GM18907 (cell line): ENCODE measurements at regions not wholly inside any gene's neighbourhood (a gene's known extent, or its start where the extent isn't known, plus 50 kb on each side); places are given as distances from the start of the nearest gene placed in this dataset.

ENCODE experiments used
- ATAC-seq: cut with Tn5 transposase; IDR thresholded peaks from one replicate; pipeline ENCODE4 v1.9.1; 2021; ENCODE audit warnings: mild to moderate bottlenecking, moderate library complexity; ENCODE audit not compliant: unreplicated experiment

DNA sequence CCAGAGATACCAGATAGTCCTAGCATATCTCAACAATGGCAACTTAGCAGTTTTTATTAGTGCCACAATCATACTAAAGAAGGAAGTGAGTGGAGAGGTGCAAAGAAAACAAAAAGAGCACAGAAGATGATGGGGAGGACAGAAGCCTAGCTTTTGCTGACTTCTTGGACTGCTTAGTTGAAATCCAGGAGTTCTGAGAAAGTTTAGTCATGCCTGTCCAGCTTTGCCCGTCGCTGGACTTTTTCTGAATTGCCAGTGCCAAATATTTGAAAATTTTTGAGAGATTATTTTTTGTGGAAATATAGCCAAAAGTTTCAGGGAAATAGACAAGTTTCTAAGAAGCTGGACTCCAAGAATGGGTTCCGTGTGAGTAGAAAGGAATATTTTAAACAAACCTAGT is 558.7 kb upstream of the TNP1 start:
- no peak for ATAC-seq

DNA sequence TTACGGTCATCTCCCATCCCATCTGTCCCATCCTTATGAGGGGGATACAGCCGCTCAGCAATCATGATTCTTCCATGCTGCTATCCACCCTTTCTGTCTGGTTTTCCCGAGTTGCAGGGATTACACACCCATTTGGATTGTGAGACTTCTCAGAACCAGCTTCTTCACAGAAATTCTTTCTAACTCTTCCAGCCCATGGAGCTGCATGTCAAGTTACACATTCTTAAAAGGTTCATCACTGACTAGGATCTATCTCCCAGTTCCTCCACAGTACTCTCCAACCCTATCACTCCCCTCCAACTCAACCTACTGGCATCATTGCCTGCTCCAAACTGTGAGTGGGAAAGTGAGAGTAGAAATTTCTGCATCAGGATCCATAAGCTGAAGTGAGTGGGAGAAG is 558.2 kb upstream of the TNP1 start:
- ATAC-seq = no peak

DNA sequence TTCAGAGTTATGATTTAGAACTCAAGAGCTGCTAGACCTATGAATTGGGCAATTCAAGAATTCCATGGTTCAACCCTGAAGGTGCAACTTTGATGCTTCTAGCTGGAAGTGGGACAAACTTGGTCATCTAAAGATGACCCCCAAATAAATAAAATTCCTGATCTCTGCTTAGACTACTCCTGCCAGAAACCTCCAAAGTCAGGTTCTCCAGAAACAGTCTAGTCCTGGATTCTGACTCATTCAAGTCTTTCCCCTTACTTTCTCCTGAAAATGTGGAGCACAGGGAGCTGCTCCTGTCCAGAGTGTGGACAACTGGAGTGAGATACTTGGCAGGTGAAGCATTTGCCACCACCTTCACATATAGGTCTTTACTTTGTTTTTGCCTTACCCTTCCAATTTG is 557.7 kb upstream of the TNP1 start:
- ATAC-seq = no peak

DNA sequence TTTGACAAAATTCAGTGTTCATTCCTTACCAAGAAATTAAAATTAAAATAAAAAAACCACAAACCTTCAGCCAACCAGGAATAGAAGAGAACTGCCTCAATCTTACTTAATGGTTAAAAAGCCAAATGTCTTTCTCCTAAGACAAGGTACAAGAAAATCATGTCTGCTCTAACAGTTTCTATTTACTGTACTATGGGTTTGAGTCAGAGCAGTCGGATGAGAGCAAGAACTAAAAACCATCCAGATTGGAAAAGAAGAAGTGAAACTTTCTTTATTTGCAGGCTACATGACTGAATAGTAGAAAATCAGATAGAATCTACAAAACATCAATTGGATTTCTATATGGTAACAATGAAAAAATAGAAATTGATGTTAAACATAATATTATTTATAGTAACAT is 555.5 kb upstream of the TNP1 start:
- ATAC-seq = peak; percentile 87

DNA sequence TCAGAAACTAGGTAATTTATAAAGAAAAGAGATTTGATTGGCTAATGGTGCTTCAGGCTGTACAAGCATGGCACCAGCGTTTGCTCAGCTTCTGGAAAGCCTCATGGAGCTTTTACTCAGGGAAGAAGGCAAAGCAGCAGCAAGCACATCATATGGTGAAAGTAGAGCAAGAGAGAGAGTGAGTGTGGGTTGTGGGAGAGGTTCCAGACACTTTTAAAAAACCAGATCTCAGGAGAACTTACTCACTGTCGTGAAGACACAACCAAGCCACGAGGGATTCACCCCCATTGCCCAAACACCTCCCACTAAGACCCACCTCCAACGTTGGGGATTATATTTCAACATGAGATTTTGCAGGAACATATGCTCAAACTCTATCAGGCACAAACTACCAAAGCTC is 554.6 kb upstream of the TNP1 start:
- ATAC-seq = no peak

DNA sequence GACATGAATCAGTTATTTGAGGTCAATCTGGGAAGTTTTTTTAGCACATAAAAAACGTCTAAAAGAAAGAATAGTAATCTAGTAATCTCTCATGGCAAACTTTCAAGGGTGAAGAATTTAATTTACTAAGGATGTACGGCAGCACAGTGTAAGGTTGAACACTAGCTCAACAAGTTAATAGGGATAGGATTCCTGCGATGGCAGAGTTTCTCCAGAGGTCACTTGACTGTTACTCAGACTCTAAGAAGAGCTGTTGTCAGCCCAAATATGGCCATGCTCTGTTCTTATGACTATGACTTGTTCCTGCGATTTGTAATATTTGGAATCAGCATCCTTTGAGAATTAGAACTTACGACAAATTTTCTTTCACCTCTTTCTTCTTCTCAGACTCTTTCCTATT is 553.3 kb upstream of the TNP1 start:
- no peak for ATAC-seq

DNA sequence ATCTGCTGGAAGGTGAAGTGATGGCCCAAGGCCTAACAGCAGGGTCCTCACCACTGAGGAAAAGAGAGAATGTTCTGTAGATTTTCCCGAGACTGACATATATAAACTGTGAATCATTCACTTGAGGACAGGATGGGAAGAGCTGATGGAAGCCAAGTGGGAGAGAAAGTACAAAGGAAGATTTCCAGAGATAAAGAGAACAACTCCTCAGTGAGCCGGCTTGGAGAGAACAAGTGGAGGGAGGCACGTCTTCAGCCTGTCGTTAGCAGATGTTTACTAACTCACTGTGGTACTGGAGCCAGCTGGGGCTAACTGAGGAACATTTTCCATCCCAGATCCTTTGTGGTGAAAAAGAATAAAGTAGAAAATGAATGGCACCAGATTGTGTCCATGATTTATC is 552.9 kb upstream of the TNP1 start:
- ATAC-seq = no peak

DNA sequence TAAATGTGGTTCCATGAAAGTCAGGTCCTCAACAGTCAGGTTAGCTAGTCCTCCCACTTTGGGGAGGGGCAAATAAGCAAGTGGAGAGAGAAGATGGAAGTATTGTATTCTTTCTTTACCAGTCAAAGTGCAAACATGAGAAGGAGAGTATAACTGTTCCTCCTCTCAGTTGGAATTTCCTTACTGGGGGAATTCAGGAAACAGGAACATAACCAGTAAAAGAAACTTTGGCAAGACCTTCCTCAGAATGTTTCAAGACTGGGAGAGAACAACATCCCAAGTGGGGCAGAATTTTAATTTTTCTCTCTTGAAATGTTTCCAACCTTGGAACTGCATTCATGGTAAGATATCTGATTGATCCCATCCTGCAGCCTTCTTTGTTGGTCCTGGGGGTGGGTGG is 552.4 kb upstream of the TNP1 start:
- ATAC-seq = no peak

DNA sequence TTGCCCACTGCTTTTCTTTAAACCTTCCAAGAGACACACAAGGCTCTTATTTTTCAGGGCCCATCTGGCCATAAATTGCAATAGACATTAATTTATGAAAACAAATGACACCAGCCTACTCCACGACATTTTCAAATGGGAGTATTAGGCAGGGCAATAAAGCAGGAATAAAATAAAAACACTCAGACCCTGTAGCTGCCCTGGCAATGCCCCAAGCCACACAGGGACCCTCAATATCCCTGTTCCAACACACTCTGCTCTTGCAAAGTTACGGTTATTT is 550.8 kb upstream of the TNP1 start:
- no peak for ATAC-seq

DNA sequence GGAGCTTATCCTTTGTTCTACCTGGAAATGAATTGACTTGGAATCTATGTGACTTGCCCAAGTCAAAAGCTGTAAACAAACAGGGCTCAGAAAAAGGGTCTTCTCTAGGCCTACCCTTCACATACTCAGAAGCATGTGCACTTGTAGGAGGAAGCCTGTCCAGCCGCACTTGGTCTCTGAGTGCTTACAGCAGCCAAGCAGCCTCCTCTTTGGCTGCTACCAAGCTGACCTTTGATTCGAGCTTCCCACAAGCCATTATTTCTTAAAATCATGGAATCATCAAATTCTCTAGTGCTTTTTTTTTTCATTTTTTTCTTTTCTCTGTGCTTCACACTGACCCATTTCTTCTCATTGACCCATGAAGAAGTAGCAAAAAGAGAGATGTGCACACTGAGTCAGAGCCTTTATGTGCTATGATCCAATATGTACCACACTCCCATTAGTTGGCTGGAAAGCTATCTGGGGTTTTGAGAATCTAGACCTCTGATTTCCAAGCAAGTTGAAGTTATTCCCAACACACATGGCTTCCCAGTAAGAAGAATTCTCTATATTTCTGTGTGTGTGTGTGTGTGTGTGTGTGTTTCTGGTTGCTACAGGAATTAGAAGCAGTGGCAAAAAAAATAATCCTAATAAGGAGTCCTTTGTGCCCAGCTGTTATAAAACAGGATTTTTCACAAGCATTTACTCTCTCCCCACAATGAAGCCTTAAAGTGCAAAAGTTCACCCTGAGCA is 550.3 kb upstream of the TNP1 start:
- no peak for ATAC-seq

DNA sequence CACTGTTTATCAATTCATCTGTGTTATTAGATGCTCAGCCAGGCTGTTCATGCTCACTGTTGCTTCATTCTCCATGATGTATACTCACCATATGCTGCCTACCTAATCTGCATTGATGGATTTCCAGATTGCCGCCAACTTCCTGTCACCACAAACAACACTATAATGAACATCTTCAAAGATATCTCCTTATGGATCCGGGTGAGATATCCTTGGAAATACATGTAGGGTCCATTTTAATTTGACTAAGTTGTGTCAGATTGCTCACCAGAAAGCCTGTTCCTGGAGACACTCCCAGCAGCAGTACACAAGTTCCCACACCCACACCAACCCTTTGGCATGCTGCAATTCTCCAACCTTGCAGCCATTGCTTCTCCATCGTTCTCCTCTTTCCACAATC is 547.5 kb upstream of the TNP1 start:
- no peak for ATAC-seq

DNA sequence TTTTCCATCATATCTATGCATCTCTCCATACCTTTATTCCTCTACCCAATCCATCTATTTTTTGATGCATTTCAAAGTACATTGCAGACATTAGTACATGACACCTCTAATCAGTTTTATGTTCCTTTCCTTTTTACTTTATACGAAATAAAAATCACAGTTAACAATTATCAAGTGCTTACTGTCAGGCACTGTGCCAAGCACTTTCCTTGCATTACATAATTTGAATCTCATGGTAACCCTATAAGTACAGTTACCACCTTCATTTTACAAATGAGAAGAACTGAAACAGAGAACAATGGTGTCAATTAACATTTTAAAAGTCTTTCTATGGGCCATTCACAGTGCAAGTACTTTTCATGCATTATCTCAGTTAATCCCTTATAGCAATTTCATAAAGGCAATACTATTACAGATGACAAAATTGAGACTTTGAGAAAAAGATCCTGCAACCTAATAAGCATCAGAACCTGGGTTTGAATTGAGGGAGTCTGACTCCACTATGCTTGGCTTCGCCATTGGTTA is 544.4 kb upstream of the TNP1 start:
- no peak for ATAC-seq

DNA sequence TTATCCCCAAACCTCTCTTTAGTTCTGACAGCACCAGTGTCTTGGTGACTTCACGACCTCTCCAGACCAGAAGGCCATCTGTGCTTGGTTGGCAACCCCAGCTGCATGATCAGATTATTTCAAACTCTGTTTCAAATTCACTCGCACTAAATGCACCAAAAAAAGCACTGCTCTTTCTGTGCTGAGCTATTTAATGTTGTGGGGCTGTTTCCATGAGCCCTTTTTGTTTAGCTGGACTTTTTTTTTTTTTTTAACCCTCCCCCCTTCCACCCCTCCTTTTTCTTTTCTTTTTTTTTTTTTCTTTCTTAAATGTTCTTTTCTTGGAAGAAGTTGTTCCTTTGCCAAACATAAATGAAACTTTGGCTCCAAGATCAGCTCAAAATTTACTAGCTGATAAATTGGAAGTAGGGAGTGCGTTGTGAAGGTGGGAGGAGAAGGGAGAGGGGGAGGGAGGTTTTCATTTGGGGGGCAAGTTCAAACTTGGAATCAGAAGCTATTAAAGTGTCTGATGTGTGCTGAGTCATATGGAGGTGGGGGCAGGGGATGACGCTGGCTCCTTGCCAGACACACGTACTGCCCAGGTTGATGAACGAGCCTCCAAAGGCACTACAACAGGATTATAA is 543.0 kb upstream of the TNP1 start:
- no peak for ATAC-seq

DNA sequence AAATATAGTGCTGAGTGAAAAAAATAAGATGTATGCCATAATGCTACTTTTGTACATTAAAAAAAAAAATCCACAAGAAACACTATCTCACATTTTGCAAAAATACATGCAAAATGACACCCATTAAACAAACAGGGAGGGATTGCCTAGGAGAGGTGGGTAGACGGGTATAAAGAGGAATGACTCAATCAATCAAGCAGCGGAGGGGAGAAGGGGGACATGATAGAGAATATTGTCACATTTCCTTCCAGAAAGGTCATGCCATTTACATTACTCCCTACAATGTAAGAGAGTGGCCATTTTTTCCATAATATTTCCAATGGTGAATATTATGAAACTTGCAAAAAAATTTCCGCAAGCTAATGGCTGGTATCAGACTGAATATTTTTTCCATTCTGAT is 542.3 kb upstream of the TNP1 start:
- ATAC-seq = no peak

DNA sequence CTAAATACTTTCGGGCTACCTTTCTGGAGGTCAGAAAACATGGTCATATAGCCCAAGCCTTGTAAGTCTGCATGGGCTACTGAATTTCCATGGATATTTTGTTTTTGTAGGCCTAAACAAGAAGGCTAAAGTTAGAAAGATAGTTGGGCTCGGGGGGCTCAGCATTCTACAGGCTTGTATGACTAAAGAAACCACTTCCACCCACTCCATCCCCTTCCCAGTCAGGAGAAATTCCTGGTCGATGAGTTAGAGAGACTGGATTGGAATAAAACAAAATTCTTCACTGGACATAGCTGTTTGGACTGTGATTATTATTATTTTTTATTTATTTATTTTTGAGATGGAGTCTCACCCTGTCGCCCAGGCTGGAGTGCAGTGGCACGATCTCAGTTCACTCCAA is 539.4 kb upstream of the TNP1 start:
- no peak for ATAC-seq

DNA sequence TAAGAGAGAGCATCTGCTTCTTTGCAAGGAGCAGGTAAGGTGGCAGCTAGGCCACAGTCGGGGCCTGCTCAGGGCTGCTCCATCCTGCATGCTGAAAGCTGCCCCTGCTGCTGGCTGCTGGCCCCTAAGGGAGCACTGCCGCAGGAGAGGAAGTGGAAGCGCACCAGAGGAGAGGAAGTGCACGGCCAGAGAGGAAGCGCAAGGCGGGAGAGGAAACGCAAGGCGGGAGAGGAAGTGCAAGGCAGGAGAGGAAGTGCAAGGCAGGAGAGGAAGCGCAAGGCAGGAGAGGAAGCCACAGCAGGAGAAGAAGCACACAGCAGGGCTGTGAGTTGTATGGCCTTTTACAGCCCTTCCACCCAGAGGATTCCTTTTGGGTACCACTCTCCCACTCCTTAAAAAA is 539.0 kb upstream of the TNP1 start:
- ATAC-seq = no peak

DNA sequence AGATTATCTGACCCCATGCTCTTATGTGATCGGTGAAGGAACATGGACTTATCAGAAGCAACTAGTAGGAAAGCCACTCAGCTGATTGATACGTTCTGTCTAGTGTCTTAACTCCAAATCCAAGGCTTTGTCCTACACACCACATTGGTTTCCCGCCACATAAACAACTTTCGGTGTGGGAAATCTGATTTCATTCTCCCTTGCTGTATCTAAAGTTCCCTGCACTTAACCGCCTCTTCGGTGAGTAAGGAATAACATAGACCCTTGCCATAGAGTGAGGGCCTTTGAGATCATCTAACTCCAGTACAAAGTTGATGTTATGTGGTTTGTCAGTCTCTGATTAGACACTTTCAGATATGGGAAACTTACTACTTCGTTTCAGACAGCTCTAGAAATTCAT is 538.2 kb upstream of the TNP1 start:
- no peak for ATAC-seq

DNA sequence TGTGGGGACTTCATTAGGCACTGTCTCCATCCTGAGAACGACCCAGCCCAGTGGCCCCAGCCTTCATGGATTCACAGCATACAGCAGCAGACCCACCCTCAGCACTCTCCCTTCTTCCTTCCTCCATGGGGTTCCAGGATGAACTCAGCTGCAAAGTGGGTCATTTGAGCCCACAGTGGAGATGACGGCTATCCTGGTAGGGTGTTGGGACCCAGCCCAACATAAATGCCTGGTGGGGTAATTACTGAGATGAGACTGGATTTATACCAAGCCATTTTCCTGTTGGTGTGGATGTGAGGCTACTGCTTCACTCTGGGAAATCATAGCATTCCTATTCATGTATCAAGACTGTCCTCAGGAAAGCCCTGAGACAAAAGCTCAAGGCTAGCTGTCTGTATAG is 536.7 kb upstream of the TNP1 start:
- no peak for ATAC-seq

DNA sequence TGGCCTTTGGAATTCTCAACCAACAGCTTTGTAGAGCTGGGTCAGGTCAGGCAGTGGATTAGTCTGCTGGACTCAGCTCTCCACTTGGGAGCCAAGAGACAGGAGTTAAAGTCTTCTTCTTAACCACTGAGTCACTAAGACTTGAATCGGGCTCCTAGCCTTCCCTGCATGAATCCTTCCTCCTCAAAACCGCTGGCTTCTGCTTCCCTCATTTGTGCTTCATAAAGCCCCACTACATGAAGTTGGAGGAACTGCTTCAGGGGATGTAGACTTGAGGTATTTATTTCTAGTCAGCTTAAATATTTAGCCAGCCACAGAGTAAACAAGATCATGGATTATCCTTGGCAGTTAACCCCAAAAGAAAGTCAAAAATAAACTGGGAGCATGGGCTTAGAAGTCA is 536.3 kb upstream of the TNP1 start:
- no peak for ATAC-seq

DNA sequence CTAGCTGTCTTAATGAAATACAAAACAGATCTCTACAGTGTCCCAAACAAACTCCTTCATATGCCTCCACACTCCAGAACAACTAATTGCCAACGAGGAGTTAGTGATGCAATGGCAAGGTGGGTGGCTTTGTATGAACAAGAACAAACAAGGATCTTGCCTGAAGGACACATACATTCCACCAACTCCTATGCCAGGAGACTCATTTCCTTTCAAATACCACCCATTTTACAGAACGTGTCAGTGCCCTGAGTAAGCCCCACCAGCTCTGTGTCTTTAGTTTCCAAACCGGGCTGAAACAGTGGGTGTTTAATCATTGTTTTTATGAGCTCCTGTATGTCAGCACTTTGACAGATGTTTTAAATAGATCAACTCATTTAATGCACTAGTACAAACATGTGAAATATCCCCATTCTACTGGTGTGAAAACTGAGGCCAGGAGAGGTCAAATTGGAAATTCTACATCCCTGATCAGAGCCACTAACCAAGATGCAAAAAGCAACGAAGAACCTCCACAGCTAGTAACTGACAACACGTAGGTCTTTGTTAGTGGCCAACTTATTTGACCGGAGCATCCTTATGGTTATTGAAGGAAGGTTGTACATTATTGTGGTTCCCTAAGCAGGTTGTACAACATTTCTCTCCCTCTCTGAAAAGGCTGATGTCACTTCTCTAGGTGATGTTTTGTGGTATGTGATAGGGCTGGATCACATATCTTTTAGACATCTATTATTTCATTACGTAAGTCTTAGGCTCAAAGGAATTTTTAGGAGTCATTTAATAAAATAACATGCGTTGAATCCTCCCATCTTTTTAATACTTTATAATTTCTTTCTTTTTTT is 534.9 kb upstream of the TNP1 start:
- ATAC-seq = no peak

DNA sequence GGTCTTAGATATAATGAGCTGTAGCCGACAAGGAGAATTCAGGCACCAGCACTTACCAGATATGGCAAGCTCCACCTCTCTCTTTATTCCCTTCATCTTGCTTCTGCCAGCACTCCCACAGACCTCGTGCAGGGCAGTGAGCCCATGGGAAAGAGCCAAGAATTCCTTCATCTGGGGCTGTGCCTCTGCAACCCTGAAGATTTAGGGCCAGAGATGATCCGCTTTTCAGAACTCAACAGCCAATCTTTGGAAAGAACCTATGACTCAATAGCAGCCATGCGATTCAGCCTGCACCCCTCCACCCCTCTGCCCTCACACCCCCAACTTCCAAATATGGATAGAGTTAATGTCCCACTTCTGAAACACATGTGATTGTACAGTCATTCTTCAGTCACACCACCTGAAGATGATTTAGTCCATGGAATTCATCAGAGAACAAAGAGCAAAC is 533.7 kb upstream of the TNP1 start:
- ATAC-seq = no peak

DNA sequence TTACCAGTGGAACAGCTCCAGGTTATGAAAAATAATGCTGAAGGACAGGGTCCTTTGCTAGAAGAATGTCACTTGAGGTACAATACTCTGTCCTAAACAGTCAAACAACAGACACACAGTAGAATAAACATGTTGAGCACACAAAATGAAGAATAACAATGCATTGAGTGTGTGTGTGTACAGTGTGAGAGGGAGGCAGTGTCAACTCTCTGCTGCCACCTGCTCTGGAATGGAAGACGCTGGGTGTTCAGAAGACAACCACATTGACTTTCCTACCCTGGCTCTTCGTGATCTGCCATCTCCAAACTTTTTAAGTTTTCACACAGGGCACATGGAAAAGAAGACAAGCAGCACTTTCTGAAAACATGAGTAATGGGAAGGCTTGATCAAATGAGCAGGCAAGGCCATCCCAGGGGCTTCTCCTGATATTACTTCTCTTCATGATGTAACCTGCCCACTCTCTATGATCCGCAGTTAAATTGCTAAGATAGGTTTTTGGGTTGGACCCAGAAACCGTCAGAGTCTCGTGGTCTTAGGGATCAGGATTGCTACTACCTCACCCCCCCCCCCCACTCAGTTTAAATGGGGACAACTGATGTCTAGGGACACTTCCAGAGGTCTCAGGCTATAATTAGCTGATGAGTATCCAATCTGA is 533.2 kb upstream of the TNP1 start:
- ATAC-seq = no peak
